ENCODE measurements at regions not wholly inside any gene's neighbourhood (a gene's known extent, or its start where the extent isn't known, plus 50 kb on each side); places are given as distances from the start of the nearest gene placed in this dataset.
"Not testable (repeated sequence)": the region's sequence is repeated elsewhere in the genome, so short reads cannot be mapped to it uniquely, and the experiment has no call there.

GRCh38 chr5:118518720-118519119, 469.6 kb downstream of the DTWD2 start:
- DNase-seq (ENCODE audit: extremely low spot score): no peak
- ChIA-PET CTCF (no interaction called here), POLR2A (no interaction called here)
- no peak for TF ChIP-seq CTCF (IDR thresholded peaks at IDR 0.05; ENCODE audit: control extremely low read depth, extremely low read depth, low read depth, missing control alignments)

- no peak for TF ChIP-seq CTCF (IDR thresholded peaks at IDR 0.05; ENCODE audit: control extremely low read depth, extremely low read depth, low read depth, missing control alignments)
- ChIA-PET POLR2A (no interaction called here), CTCF (no interaction called here)
- DNase-seq (ENCODE audit: extremely low spot score): no peak
Observed at GRCh38 chr5:118511846-118512245, 476.5 kb downstream of the DTWD2 start.

GRCh38 chr5:118506217-118506852, 482.0 kb downstream of the DTWD2 start:
- ChIA-PET POLR2A (no interaction called here), CTCF (no interaction called here)
- no peak for TF ChIP-seq CTCF (IDR thresholded peaks at IDR 0.05; ENCODE audit: control extremely low read depth, extremely low read depth, low read depth, missing control alignments)
- peak; percentile 13 for DNase-seq (ENCODE audit: extremely low spot score)

GRCh38 chr5:118502232-118502631, 486.1 kb downstream of the DTWD2 start:
- POLR2A ChIA-PET; DNase-seq (ENCODE audit: extremely low spot score); CTCF ChIA-PET: not testable (repeated sequence)

GRCh38 chr5:118491351-118491750, 497.0 kb downstream of the DTWD2 start:
- DNase-seq (ENCODE audit: extremely low spot score): no peak
- POLR2A ChIA-PET: no interaction called here
- TF ChIP-seq CTCF (IDR thresholded peaks at IDR 0.05; ENCODE audit: control extremely low read depth, extremely low read depth, low read depth, missing control alignments): no peak
- CTCF ChIA-PET: no interaction called here

DNA sequence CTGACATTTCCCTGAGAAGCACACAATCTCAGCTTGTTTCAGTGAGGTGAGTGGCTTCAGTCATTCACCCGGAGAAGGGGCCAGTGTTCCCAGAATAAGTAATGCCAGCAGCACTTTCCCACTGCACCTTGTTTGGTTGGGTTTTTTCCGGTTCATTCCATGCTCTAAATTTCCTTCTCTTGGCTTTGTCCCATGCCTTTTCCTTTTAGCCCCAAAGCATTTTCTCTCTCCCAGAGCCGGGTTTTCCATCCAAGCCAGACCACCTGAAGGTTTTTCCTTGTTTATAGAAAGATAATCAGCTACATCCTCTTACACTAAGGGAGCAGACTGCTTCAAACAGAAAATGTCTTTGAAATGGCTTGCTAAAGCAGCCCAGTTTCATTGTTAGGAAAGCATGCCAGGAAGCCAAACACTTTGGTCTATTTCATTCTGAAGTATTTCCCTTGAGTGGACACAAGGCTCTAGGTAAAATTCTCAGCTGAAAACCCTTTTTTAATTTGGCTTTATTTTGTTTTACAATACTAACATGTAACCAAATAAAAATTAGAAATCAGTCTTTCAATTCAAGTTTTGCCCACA, 501.6 kb downstream of the DTWD2 start:
- no peak for DNase-seq (ENCODE audit: extremely low spot score)
- POLR2A ChIA-PET: no interaction called here
- CTCF ChIA-PET: interaction anchor here (1.1 kb wide), 1 partner anchor 11 kb away, joined by 3 read pairs; no protein-coding TSS in a partner anchor
- no peak for TF ChIP-seq CTCF (IDR thresholded peaks at IDR 0.05; ENCODE audit: control extremely low read depth, extremely low read depth, low read depth, missing control alignments)

DNA sequence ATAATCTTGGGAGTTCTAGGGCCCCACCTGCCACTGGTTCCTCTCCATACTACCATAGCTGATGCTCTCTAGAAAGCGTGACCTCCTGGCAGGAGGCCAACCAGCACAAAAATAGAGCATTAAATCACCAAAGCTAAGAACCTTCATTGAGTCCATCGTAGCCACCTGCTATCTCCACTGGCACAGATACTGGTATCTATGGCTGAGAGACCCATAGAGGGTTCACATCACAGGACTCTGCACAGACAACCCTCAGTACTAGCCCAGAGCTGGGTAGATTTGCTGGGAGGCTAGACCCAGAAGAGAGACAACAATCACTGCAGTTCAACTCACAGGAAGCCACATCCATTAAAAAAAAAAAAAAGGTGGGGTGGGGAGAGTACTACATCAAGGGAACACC, 509.1 kb downstream of the DTWD2 start:
- no peak for DNase-seq (ENCODE audit: extremely low spot score)
- CTCF ChIA-PET: interaction anchor here (1.3 kb wide), 1 partner anchor 12 kb away, joined by 4 read pairs; no protein-coding TSS in a partner anchor
- POLR2A ChIA-PET: no interaction called here
- TF ChIP-seq CTCF (IDR thresholded peaks at IDR 0.05; ENCODE audit: control extremely low read depth, extremely low read depth, low read depth, missing control alignments): no peak
